Coronary artery (tissue), 2 donors: ENCODE measurements at regions not wholly inside any gene's neighbourhood (a gene's known extent, or its start where the extent isn't known, plus 50 kb on each side); places are given as distances from the start of the nearest gene placed in this dataset.

Experiments
- DNase-seq: peaks from one replicate; pipeline ENCODE4 v3.0.0-alpha.2; 2017; ENCODE audit warnings: low spot score
- H3K27ac ChIP-seq, 2 donors: fragments of 200-600 bp; sonication (generic); one replicate each; pipeline ENCODE4 v1.5.1; 2016 to 2019
- H3K4me3 ChIP-seq: fragments of 200-600 bp; sonication (generic); 2 replicates; pipeline ENCODE4 v1.5.1; 2016; ENCODE audit warnings: mild to moderate bottlenecking, moderate library complexity
- CTCF ChIP-seq: fragments of 200-600 bp; sonication (generic); IDR thresholded peaks from one replicate; pipeline ENCODE4 v1.5.1; 2019; ENCODE audit warnings: antibody characterized with exemption

- no peak for DNase-seq
- H3K27ac ChIP-seq: no peak overlapping the region
- TF ChIP-seq CTCF: no peak
These were observed 51.5 kb upstream of the CHORDC1 start for GRCh38 chr11:90274362-90274761.

More at GRCh38 chr11:90274362-90274761, 51.5 kb upstream of the CHORDC1 start:
- no peak overlapping the region for H3K4me3 ChIP-seq
